ENCODE measurements at regions not wholly inside any gene's neighbourhood (a gene's known extent, or its start where the extent isn't known, plus 50 kb on each side); places are given as distances from the start of the nearest gene placed in this dataset.

GRCh38 chr2:204331180-204331579 is 214.1 kb upstream of the PARD3B start:
- peaks cover 0 to 6% of the 10 kb centered on the region in 2 donors for H3K4me1 ChIP-seq (replicated peaks in 1 of 2)
- peaks cover 7% of the 10 kb centered on the region for H3K27me3 ChIP-seq
- no peaks in the 10 kb centered on the region for H3K9me3 ChIP-seq (replicated peaks in 1 of 3)
- no peak for DNase-seq
- WGBS, 4 donors: 87 to 93% (median 92%) methylated on average over 6 of the region's 6 CpGs
- intact Hi-C loops (cut with DNase I): no loop called here
- no peak overlapping the region for H3K27ac ChIP-seq
- TF ChIP-seq, protein P1, sequence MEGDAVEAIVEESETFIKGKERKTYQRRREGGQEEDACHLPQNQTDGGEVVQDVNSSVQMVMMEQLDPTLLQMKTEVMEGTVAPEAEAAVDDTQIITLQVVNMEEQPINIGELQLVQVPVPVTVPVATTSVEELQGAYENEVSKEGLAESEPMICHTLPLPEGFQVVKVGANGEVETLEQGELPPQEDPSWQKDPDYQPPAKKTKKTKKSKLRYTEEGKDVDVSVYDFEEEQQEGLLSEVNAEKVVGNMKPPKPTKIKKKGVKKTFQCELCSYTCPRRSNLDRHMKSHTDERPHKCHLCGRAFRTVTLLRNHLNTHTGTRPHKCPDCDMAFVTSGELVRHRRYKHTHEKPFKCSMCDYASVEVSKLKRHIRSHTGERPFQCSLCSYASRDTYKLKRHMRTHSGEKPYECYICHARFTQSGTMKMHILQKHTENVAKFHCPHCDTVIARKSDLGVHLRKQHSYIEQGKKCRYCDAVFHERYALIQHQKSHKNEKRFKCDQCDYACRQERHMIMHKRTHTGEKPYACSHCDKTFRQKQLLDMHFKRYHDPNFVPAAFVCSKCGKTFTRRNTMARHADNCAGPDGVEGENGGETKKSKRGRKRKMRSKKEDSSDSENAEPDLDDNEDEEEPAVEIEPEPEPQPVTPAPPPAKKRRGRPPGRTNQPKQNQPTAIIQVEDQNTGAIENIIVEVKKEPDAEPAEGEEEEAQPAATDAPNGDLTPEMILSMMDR (IDR thresholded peaks at IDR 0.05): no peak
- no peak for TF ChIP-seq POLR2A (IDR thresholded peaks at IDR 0.05)
- no peaks in the 10 kb centered on the region for H3K36me3 ChIP-seq (replicated peaks in 1 of 2)
- no peak overlapping the region for H3K4me3 ChIP-seq

- no peak for DNase-seq
- no peaks in the 10 kb centered on the region for H3K36me3 ChIP-seq (replicated peaks in 1 of 2)
- H3K9me3 ChIP-seq (replicated peaks in 1 of 3): no peaks in the 10 kb centered on the region
- H3K4me3 ChIP-seq: no peak overlapping the region
- no peak overlapping the region for H3K27ac ChIP-seq
- TF ChIP-seq, protein P1 (IDR thresholded peaks at IDR 0.05): no peak
- TF ChIP-seq POLR2A (IDR thresholded peaks at IDR 0.05): no peak
- peaks cover 7% of the 10 kb centered on the region for H3K27me3 ChIP-seq
- intact Hi-C loops (cut with DNase I): no loop called here
- 74 to 89% (median 83%) methylated on average over 2 of the region's 2 CpGs for WGBS, 4 donors
- peaks cover 0 to 6% of the 10 kb centered on the region in 2 donors for H3K4me1 ChIP-seq (replicated peaks in 1 of 2)
These were observed 213.3 kb upstream of the PARD3B start for GRCh38 chr2:204331988-204332387.

DNA sequence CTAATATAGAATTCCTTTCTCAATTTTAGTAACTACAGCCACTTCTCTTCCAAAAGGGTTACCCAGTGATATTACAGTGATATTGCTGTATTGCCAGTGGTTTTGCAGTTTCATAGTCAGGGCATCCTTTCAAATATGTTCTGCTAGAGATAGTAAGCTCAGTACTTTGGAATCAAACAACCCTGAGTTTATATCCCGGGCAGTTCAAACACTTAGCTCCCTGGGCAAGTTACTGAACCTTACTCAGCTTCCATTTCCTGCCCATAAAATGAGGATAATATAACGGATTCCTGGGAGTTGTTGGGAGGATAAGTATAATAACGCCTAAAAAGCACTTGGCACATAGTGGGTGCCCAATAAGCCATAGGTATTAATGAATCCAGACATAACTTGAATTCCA is 212.6 kb upstream of the PARD3B start:
- WGBS, 4 donors: 83 to 88% (median 87%) methylated on average over 3 of the region's 3 CpGs
- Histone ChIP-seq H3K4me3 (no peak overlapping the region), H3K36me3 (replicated peaks in 1 of 2) (no peaks in the 10 kb centered on the region), H3K9me3 (replicated peaks in 1 of 3) (no peaks in the 10 kb centered on the region), H3K27ac (no peak overlapping the region), H3K27me3 (peaks cover 7% of the 10 kb centered on the region), H3K4me1 (replicated peaks in 1 of 2) (peaks cover 0 to 6% of the 10 kb centered on the region in 2 donors)
- TF ChIP-seq POLR2A (IDR thresholded peaks at IDR 0.05): no peak
- TF ChIP-seq, protein P1 (IDR thresholded peaks at IDR 0.05): no peak
- no peak for DNase-seq
- intact Hi-C loops (cut with DNase I): no loop called here

DNA sequence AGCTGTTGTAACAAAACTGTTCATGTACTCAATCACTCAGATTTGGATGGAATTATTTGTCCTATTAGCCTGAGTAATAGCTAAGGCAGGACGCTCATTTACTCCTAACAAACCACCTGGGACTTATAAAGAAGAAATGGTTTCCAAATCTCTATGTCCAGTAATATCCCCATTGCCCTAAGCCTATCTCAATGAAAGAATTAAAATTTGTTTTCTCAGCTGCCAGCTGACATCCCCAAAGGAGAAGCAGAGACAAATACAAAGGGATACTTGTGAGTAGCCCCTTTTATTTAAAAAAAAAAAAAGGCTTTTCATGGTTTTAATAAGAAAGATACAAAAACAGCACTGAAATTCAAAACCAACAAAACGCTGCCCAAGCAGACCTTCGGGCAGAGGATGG is 211.4 kb upstream of the PARD3B start:
- Histone ChIP-seq H3K36me3 (replicated peaks in 1 of 2) (no peaks in the 10 kb centered on the region), H3K4me1 (replicated peaks in 1 of 2) (peaks cover 0 to 6% of the 10 kb centered on the region in 2 donors), H3K27ac (no peak overlapping the region), H3K4me3 (no peak overlapping the region), H3K27me3 (peaks cover 7% of the 10 kb centered on the region), H3K9me3 (replicated peaks in 1 of 3) (no peaks in the 10 kb centered on the region)
- TF ChIP-seq POLR2A (IDR thresholded peaks at IDR 0.05): no peak
- TF ChIP-seq, protein P1 (IDR thresholded peaks at IDR 0.05): no peak
- intact Hi-C loops (cut with DNase I): no loop called here
- no peak for DNase-seq
- WGBS, 4 donors: 82 to 92% (median 89%) methylated on average over 3 of the region's 3 CpGs
